Testis (tissue), 2 donors: ENCODE measurements at regions not wholly inside any gene's neighbourhood (a gene's known extent, or its start where the extent isn't known, plus 50 kb on each side); places are given as distances from the start of the nearest gene placed in this dataset.

Experiments used
- DNase-seq: peaks from one replicate; pipeline ENCODE4 v3.0.0-alpha.2; 2019
- H3K27ac ChIP-seq, 2 donors: fragments of 200-600 bp; sonication (generic); one replicate each; pipeline ENCODE4 v1.5.1; 2019
- H3K27me3 ChIP-seq: fragments of 200-600 bp; sonication (generic); one replicate; pipeline ENCODE4 v1.5.1; 2019
- H3K36me3 ChIP-seq: fragments of 200-600 bp; sonication (generic); one replicate; pipeline ENCODE4 v1.5.1; 2017; ENCODE audit warnings: low read depth; ENCODE audit errors: missing control alignments
- H3K4me1 ChIP-seq: fragments of 200-600 bp; sonication (generic); one replicate; pipeline ENCODE4 v1.5.1; 2019
- H3K4me3 ChIP-seq, 2 donors: fragments of 200-600 bp; sonication (generic); one replicate each; pipeline ENCODE4 v1.5.1; 2017 to 2019
- H3K9me3 ChIP-seq: fragments of 200-600 bp; sonication (generic); one replicate; pipeline ENCODE4 v1.5.1; 2017
- CTCF ChIP-seq, 3 experiments: fragments of 450-650 bp in 2 of 3; fragments of 200-600 bp in 1 of 3; sonication (generic) in 1 of 3; IDR thresholded peaks; one replicate each; pipeline ENCODE4 v1.5.1; 2016 to 2019; ENCODE audit warnings: antibody characterized with exemption in 3 of 3, mild to moderate bottlenecking in 2 of 3, moderate library complexity in 1 of 3
- POLR2A ChIP-seq: fragments of 450-650 bp; IDR thresholded peaks from one replicate; pipeline ENCODE4 v1.6.1; 2017; ENCODE audit warnings: antibody characterized with exemption, mild to moderate bottlenecking, moderate library complexity
- WGBS, 2 donors: methylation state at CpG; one replicate each; pipeline ENCODE4 v1.1.5; 2018; 5-methylcytosine and 5-hydroxymethylcytosine counted together
- intact Hi-C: fragments of 100-400 bp; cut with DNase I; formaldehyde crosslinking; loops from one replicate; pipeline ENCODE4 v1.15.1; 2023; ENCODE audit warnings: low total_unique reads

- Histone ChIP-seq H3K27ac (no peak overlapping the region), H3K9me3 (no peaks in the 10 kb centered on the region), H3K4me1 (no peaks in the 10 kb centered on the region), H3K4me3 (no peak overlapping the region), H3K27me3 (no peaks in the 10 kb centered on the region), H3K36me3 (no peaks in the 10 kb centered on the region)
- intact Hi-C loops, result no loop called here
- no peak for DNase-seq
- TF ChIP-seq CTCF (IDR thresholded peaks at IDR 0.05), result no peak
- TF ChIP-seq POLR2A, result no peak
- 93 to 95% methylated on average over 6 of the region's 6 CpGs for WGBS, 2 donors
These were observed 932.6 kb downstream of the GALC start for GRCh38 chr14:87060405-87060804.

- H3K27ac ChIP-seq, result no peak overlapping the region
- TF ChIP-seq POLR2A (no peak), CTCF (IDR thresholded peaks at IDR 0.05) (no peak)
- DNase-seq, result no peak
These were observed 933.7 kb downstream of the GALC start for GRCh38 chr14:87059060-87059839.

DNA sequence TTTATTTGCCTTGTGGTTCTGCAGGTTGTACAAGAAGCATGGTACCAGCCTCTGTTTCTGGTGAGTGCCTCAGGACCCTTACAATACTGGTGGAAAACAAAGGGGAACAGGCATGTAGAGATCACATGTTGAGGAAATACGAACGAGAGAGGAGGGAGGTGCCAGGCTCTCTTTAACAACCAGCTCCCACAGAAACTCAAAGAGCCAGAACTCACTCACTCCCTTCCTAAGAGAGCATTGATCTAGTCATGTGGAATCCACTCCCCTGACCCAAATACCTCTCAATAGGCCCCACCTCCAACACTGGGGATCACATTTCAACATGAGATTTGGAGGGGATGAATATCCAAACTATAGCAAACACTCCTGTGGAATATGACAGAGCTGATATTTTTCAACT is 938.0 kb downstream of the GALC start:
- Histone ChIP-seq H3K27me3 (no peaks in the 10 kb centered on the region), H3K9me3 (no peaks in the 10 kb centered on the region), H3K27ac (no peak overlapping the region), H3K36me3 (no peaks in the 10 kb centered on the region), H3K4me1 (no peaks in the 10 kb centered on the region), H3K4me3 (no peak overlapping the region)
- no peak for DNase-seq
- TF ChIP-seq POLR2A (no peak), CTCF (IDR thresholded peaks at IDR 0.05) (no peak)
- 62 to 82% methylated on average over 2 of the region's 2 CpGs for WGBS, 2 donors
- intact Hi-C loops, result no loop called here

More at GRCh38 chr14:87059060-87059839, 933.7 kb downstream of the GALC start:
- Histone ChIP-seq H3K4me1 (no peaks in the 10 kb centered on the region), H3K9me3 (no peaks in the 10 kb centered on the region), H3K27me3 (no peaks in the 10 kb centered on the region), H3K36me3 (no peaks in the 10 kb centered on the region), H3K4me3 (no peak overlapping the region)
- WGBS, 2 donors, result 63 to 65% methylated on average over 5 of the region's 5 CpGs
- intact Hi-C loops, result no loop called here

DNA sequence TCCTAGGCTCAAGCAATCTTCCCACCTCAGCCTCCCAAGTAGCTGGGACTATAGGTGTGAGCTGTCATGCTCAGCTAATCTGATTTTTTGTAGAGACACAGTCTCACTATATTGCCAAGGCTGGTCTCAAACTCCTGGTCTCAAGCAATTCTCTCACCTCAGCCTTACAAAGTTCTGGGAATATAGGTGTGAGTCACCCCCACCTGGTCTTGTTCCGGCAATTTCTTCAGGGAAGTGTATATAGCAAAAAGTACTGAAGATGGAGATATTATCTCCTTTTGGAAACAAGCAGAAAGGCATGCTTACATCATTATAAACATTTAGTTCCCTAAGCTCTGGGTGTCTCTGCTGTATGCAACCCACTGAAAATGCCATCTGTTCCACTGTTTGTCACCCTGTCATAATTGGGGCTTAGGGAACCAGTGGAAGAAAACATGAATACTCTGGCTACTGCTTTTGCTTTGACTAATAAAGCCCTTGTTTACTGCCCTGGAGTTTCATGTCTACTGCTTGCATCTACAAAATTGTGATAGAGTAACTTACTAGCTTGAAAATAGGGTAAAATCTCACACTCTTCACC is 940.2 kb downstream of the GALC start:
- DNase-seq, result no peak
- Histone ChIP-seq H3K9me3 (no peaks in the 10 kb centered on the region), H3K27ac (no peak overlapping the region), H3K27me3 (no peaks in the 10 kb centered on the region), H3K4me3 (no peak overlapping the region), H3K36me3 (no peaks in the 10 kb centered on the region), H3K4me1 (no peaks in the 10 kb centered on the region)
- no peak for TF ChIP-seq CTCF (IDR thresholded peaks at IDR 0.05)
- TF ChIP-seq POLR2A, result no peak
- 100% methylated on average over 1 of the region's 1 CpG for WGBS, 2 donors
- intact Hi-C loops, result no loop called here
